H9 (cell line): ENCODE measurements at regions not wholly inside any gene's neighbourhood (a gene's known extent, or its start where the extent isn't known, plus 50 kb on each side); places are given as distances from the start of the nearest gene placed in this dataset.

Source experiments
- DNase-seq: peaks from one replicate; pipeline ENCODE4 v3.0.0-alpha.2; 2017
- H2AFZ ChIP-seq: one replicate; pipeline ENCODE4 v1.6.1; 2013; ENCODE audit warnings: mild to moderate bottlenecking, low read length, control low read depth, moderate library complexity
- H2AK5ac ChIP-seq: 2 replicates; pipeline ENCODE4 v1.6.1; 2013; ENCODE audit warnings: low read length, control low read depth, mixed read lengths; ENCODE audit not compliant: insufficient read length
- H2BK120ac ChIP-seq: one replicate; pipeline ENCODE4 v1.6.1; 2013; ENCODE audit warnings: low read depth, mild to moderate bottlenecking, low read length, control low read depth, inconsistent platforms; ENCODE audit not compliant: poor library complexity, severe bottlenecking
- H2BK12ac ChIP-seq: 2 replicates; pipeline ENCODE4 v1.6.1; 2013; ENCODE audit warnings: low read length, control low read depth, mixed read lengths, low read depth; ENCODE audit not compliant: insufficient read length
- H2BK15ac ChIP-seq: 2 replicates; pipeline ENCODE4 v1.6.1; 2013; ENCODE audit warnings: low read depth, low read length, control low read depth
- H2BK20ac ChIP-seq: one replicate; pipeline ENCODE4 v1.6.1; 2013; ENCODE audit warnings: low read depth, mild to moderate bottlenecking, low read length, control low read depth, inconsistent platforms; ENCODE audit not compliant: poor library complexity, severe bottlenecking
- H2BK5ac ChIP-seq: 2 replicates; pipeline ENCODE4 v1.6.1; 2013; ENCODE audit warnings: low read length, control low read depth, mixed read lengths; ENCODE audit not compliant: insufficient read length
- H3K14ac ChIP-seq: 2 replicates; pipeline ENCODE4 v1.6.1; 2013; ENCODE audit warnings: low read length, control low read depth; ENCODE audit not compliant: insufficient read depth
- H3K18ac ChIP-seq: 2 replicates; pipeline ENCODE4 v1.6.1; 2013; ENCODE audit warnings: low read depth, mild to moderate bottlenecking, mixed read lengths, low read length, control low read depth; ENCODE audit not compliant: insufficient read length
- H3K23ac ChIP-seq: 2 replicates; pipeline ENCODE4 v1.6.1; 2013; ENCODE audit warnings: low read length, control low read depth, mixed read lengths, low read depth; ENCODE audit not compliant: insufficient read length
- H3K23me2 ChIP-seq: 2 replicates; pipeline ENCODE4 v1.6.1; 2013; ENCODE audit warnings: low read depth, mild to moderate bottlenecking, mixed read lengths, low read length, control low read depth; ENCODE audit not compliant: insufficient read length, poor library complexity, severe bottlenecking
- H3K27ac ChIP-seq: 2 replicates; pipeline ENCODE4 v1.5.1; 2013; ENCODE audit warnings: low read length, control low read depth, mixed read lengths, low read depth; ENCODE audit not compliant: insufficient read length
- H3K27me3 ChIP-seq: 2 replicates; pipeline ENCODE4 v1.6.1; 2013; ENCODE audit warnings: low read length, control low read depth, inconsistent platforms; ENCODE audit not compliant: insufficient read depth
- H3K4ac ChIP-seq: 2 replicates; pipeline ENCODE4 v1.6.1; 2013; ENCODE audit warnings: low read depth, mild to moderate bottlenecking, control low read depth, inconsistent platforms, low read length, moderate library complexity
- H3K4me1 ChIP-seq: 2 replicates; pipeline ENCODE4 v1.6.1; 2013; ENCODE audit warnings: low read length, control low read depth, inconsistent platforms; ENCODE audit not compliant: insufficient read depth
- H3K4me2 ChIP-seq: 2 replicates; pipeline ENCODE4 v1.6.1; 2013; ENCODE audit warnings: low read length, control low read depth, mixed read lengths; ENCODE audit not compliant: insufficient read length, insufficient read depth
- H3K56ac ChIP-seq: 2 replicates; pipeline ENCODE4 v1.6.1; 2013; ENCODE audit warnings: low read depth, mild to moderate bottlenecking, mixed read lengths, low read length, control low read depth; ENCODE audit not compliant: insufficient read length
- H3K79me1 ChIP-seq: 2 replicates; pipeline ENCODE4 v1.6.1; 2013; ENCODE audit warnings: low read depth, mild to moderate bottlenecking, moderate library complexity, low read length, control low read depth, inconsistent platforms; ENCODE audit not compliant: insufficient read depth, poor library complexity, severe bottlenecking
- H3K79me2 ChIP-seq: 2 replicates; pipeline ENCODE4 v1.6.1; 2013; ENCODE audit warnings: low read length, control low read depth, inconsistent platforms; ENCODE audit not compliant: insufficient read depth
- H3K9ac ChIP-seq: 2 replicates; pipeline ENCODE4 v1.6.1; 2013; ENCODE audit warnings: low read length, control low read depth, mixed read lengths; ENCODE audit not compliant: insufficient read length; ENCODE audit errors: extremely low read depth
- H3K9me3 ChIP-seq: one replicate; pipeline ENCODE4 v1.6.1; 2013; ENCODE audit warnings: low read depth, low read length, inconsistent platforms; ENCODE audit not compliant: control insufficient read depth
- H3T11ph ChIP-seq: one replicate; pipeline ENCODE4 v1.6.1; 2013; ENCODE audit warnings: mild to moderate bottlenecking, low read length, control low read depth, inconsistent platforms
- H4K20me1 ChIP-seq: one replicate; pipeline ENCODE4 v1.6.1; 2013; ENCODE audit not compliant: control insufficient read depth, insufficient read length, insufficient read depth
- H4K5ac ChIP-seq: 2 replicates; pipeline ENCODE4 v1.6.1; 2013; ENCODE audit warnings: low read depth, mild to moderate bottlenecking, mixed read lengths, low read length, control low read depth; ENCODE audit not compliant: insufficient read length
- H4K8ac ChIP-seq: replicated peaks from 2 replicates; pipeline ENCODE4 v1.6.1; 2013; ENCODE audit warnings: low read length, control low read depth, mixed read lengths, low read depth; ENCODE audit not compliant: insufficient read length
- H4K91ac ChIP-seq: 2 replicates; pipeline ENCODE4 v1.6.1; 2013; ENCODE audit warnings: low read depth, mild to moderate bottlenecking, moderate library complexity, mixed read lengths, low read length, control low read depth; ENCODE audit not compliant: insufficient read length
- H3K27ac Mint-ChIP-seq, 3 experiments: 2 replicates in 2 of 3; 3 replicates in 1 of 3; pipeline ENCODE4 v1.8.0; 2020 to 2021; ENCODE audit warnings: mixed read lengths in 3 of 3, mild to moderate bottlenecking in 1 of 3, moderate library complexity in 1 of 3
- H3K27me3 Mint-ChIP-seq: 2 replicates; pipeline ENCODE4 v1.8.0; 2021; ENCODE audit warnings: low read depth, mild to moderate bottlenecking, moderate library complexity, mixed read lengths
- H3K36me3 Mint-ChIP-seq, 3 experiments: 2 replicates in 2 of 3; 3 replicates in 1 of 3; pipeline ENCODE4 v1.8.0; 2020 to 2021; ENCODE audit warnings: low read depth in 3 of 3, mixed read lengths in 3 of 3; ENCODE audit not compliant: insufficient read depth in 1 of 3
- H3K4me1 Mint-ChIP-seq, 2 experiments: 2 replicates each; pipeline ENCODE4 v1.8.0; 2020; ENCODE audit warnings: mixed read lengths in 2 of 2
- H3K4me3 Mint-ChIP-seq, 2 experiments: 2 replicates in 1 of 2; 3 replicates in 1 of 2; pipeline ENCODE4 v1.8.0; 2020 to 2021; ENCODE audit warnings: mild to moderate bottlenecking in 2 of 2, mixed read lengths in 2 of 2, moderate library complexity in 1 of 2
- H3K9me3 Mint-ChIP-seq, 2 experiments: 2 replicates in 1 of 2; 3 replicates in 1 of 2; pipeline ENCODE4 v1.8.0; 2020; ENCODE audit warnings: mild to moderate bottlenecking in 2 of 2, mixed read lengths in 2 of 2, moderate library complexity in 1 of 2
- CTCF ChIP-seq: fragments of 200-600 bp; sonication (generic); conservative IDR thresholded peaks from 3 replicates; pipeline ENCODE4 v1.8.0; 2021; ENCODE audit warnings: antibody characterized with exemption, mild to moderate bottlenecking
- WGBS: extraction: QIAGEN DNeasy Blood & Tissue Kit; methylation state at CpG from one replicate; pipeline ENCODE4 v1.1.7; 2013; ENCODE audit warnings: missing lambda C conversion rate, low lambda C conversion rate, mixed read lengths; ENCODE audit not compliant: insufficient read length; ENCODE audit errors: extremely low coverage; 5-methylcytosine and 5-hydroxymethylcytosine counted together

- WGBS, result no CpG with 5 or more reads among the region's 5 CpGs
- Histone ChIP-seq H3K9ac (no peak overlapping the region), H4K91ac (no peak overlapping the region), H3K79me2 (no peaks in the 10 kb centered on the region), H4K20me1 (no peaks in the 10 kb centered on the region), H3K18ac (no peak overlapping the region), H2BK15ac (no peak overlapping the region), H3K27me3 (no peaks in the 10 kb centered on the region), H3K9me3 (no peaks in the 10 kb centered on the region), H4K5ac (no peak overlapping the region), H3K56ac (no peak overlapping the region), H3K27ac (no peak overlapping the region), H2AK5ac (no peak overlapping the region), H3K14ac (no peak overlapping the region), H3K4ac (no peak overlapping the region), H2BK12ac (no peak overlapping the region), H3K23me2 (no peaks in the 10 kb centered on the region), H4K8ac (no peak overlapping the region), H2AFZ (no peak overlapping the region), H2BK120ac (no peak overlapping the region), H3K23ac (no peak overlapping the region), H2BK5ac (no peak overlapping the region), H3K4me2 (no peak overlapping the region), H3K79me1 (no peaks in the 10 kb centered on the region), H2BK20ac (no peak overlapping the region), H3K4me1 (peaks cover under 1% of the 10 kb centered on the region; the same call in 1 of the 2 replicates), H3T11ph (no peak overlapping the region)
- Mint-ChIP-seq H3K27me3 (peaks cover 16% of the 10 kb centered on the region), H3K36me3 (no peaks in the 10 kb centered on the region), H3K27ac (no peak overlapping the region), H3K4me3 (no peak overlapping the region), H3K4me1 (peaks cover 19 to 21% of the 10 kb centered on the region in 2 experiments), H3K9me3 (no peaks in the 10 kb centered on the region; a peak in 1 of 5 replicates)
- TF ChIP-seq CTCF, result no peak
- no peak for DNase-seq
Measured at GRCh38 chr12:3935078-3935477, 61.9 kb upstream of the PARP11 start.
